ENCODE measurements at regions not wholly inside any gene's neighbourhood (a gene's known extent, or its start where the extent isn't known, plus 50 kb on each side); places are given as distances from the start of the nearest gene placed in this dataset.

GRCh38 chr12:125436686-125437085, 371.5 kb downstream of the AACS start:
- no peak for DNase-seq

- no peak for DNase-seq
These were observed 375.2 kb downstream of the AACS start for GRCh38 chr12:125440399-125440798.

- no peak for DNase-seq
These were observed 378.1 kb downstream of the AACS start for GRCh38 chr12:125443341-125443740.

GRCh38 chr12:125451408-125451807, 386.2 kb downstream of the AACS start:
- DNase-seq, result no peak

- no peak for DNase-seq
These were observed 388.5 kb downstream of the AACS start for GRCh38 chr12:125453751-125454150.

GRCh38 chr12:125454291-125454690, 389.1 kb downstream of the AACS start:
- DNase-seq, result no peak

- no peak for DNase-seq
These were observed 389.7 kb downstream of the AACS start for GRCh38 chr12:125454786-125455480.

GRCh38 chr12:125455556-125455955, 390.3 kb downstream of the AACS start:
- DNase-seq, result no peak

- DNase-seq, result no peak
These were observed 393.5 kb downstream of the AACS start for GRCh38 chr12:125458552-125459268.

GRCh38 chr12:125461831-125462230, 396.6 kb downstream of the AACS start:
- DNase-seq, result no peak

- no peak for DNase-seq
These were observed 398.2 kb downstream of the AACS start for GRCh38 chr12:125463386-125463785.

GRCh38 chr12:125467363-125467762, 402.1 kb downstream of the AACS start:
- DNase-seq, result no peak

- DNase-seq, result no peak
These were observed 404.4 kb downstream of the AACS start for GRCh38 chr12:125469683-125470082.

GRCh38 chr12:125470838-125471783, 405.9 kb downstream of the AACS start:
- DNase-seq, result no peak

GRCh38 chr12:125473501-125473900, 408.3 kb downstream of the AACS start:
- DNase-seq, result no peak

GRCh38 chr12:125487336-125487735, 422.1 kb downstream of the AACS start:
- DNase-seq, result no peak

GRCh38 chr12:125491553-125491952, 426.3 kb downstream of the AACS start:
- DNase-seq, result no peak

- no peak for DNase-seq
These were observed 427.4 kb downstream of the AACS start for GRCh38 chr12:125492354-125493270.

- DNase-seq, result no peak
These were observed 428.6 kb downstream of the AACS start for GRCh38 chr12:125493704-125494308.

GRCh38 chr12:125503128-125503527, 437.9 kb downstream of the AACS start:
- DNase-seq, result no peak

GRCh38 chr12:125509195-125509594, 444.0 kb downstream of the AACS start:
- DNase-seq, result no peak
